Activated CD4-positive, alpha-beta T cell treated with anti-CD3 and anti-CD28 coated beads, Interleukin-2, amount 50 U/mL, for 1 hour (primary cell): ENCODE measurements at regions not wholly inside any gene's neighbourhood (a gene's known extent, or its start where the extent isn't known, plus 50 kb on each side); places are given as distances from the start of the nearest gene placed in this dataset.
"Not testable (repeated sequence)": the region's sequence is repeated elsewhere in the genome, so short reads cannot be mapped to it uniquely, and the experiment has no call there.

ENCODE experiments used
- DNase-seq: peaks from one replicate; pipeline ENCODE4 v3.0.0-alpha.2; 2020

GRCh38 chr17:13204607-13205237 lies 186.9 kb upstream of the ELAC2 start:
- DNase-seq, result no peak

GRCh38 chr17:13202835-13203234 lies 185.0 kb upstream of the ELAC2 start:
- no peak for DNase-seq

GRCh38 chr17:13200671-13201070 lies 182.8 kb upstream of the ELAC2 start:
- no peak for DNase-seq

- DNase-seq, result no peak
These were observed 181.6 kb upstream of the ELAC2 start for GRCh38 chr17:13199425-13199824.

- no peak for DNase-seq
These were observed 179.8 kb upstream of the ELAC2 start for GRCh38 chr17:13197586-13197985.

- DNase-seq, result no peak
These were observed 177.1 kb upstream of the ELAC2 start for GRCh38 chr17:13194887-13195286.

- DNase-seq, result no peak
These were observed 165.0 kb upstream of the ELAC2 start for GRCh38 chr17:13182854-13183253.

- DNase-seq, result no peak
These were observed 164.6 kb upstream of the ELAC2 start for GRCh38 chr17:13182450-13182849.

- no peak for DNase-seq
These were observed 163.9 kb upstream of the ELAC2 start for GRCh38 chr17:13181683-13182082.

- no peak for DNase-seq
These were observed 158.6 kb upstream of the ELAC2 start for GRCh38 chr17:13176436-13176835.

- no peak for DNase-seq
These were observed 154.0 kb upstream of the ELAC2 start for GRCh38 chr17:13171790-13172189.

GRCh38 chr17:13162361-13162760 lies 144.5 kb upstream of the ELAC2 start:
- DNase-seq, result no peak

GRCh38 chr17:13160790-13161189 lies 143.0 kb upstream of the ELAC2 start:
- no peak for DNase-seq

GRCh38 chr17:13160296-13160695 lies 142.5 kb upstream of the ELAC2 start:
- DNase-seq, result no peak

- DNase-seq, result no peak
These were observed 140.8 kb upstream of the ELAC2 start for GRCh38 chr17:13158494-13159240.

GRCh38 chr17:13157656-13158055 lies 139.8 kb upstream of the ELAC2 start:
- no peak for DNase-seq

GRCh38 chr17:13154930-13155329 lies 137.1 kb upstream of the ELAC2 start:
- DNase-seq, result no peak

GRCh38 chr17:13154398-13154797 lies 136.6 kb upstream of the ELAC2 start:
- DNase-seq, result no peak

GRCh38 chr17:13153036-13153435 lies 135.2 kb upstream of the ELAC2 start:
- DNase-seq, result no peak

- DNase-seq, result no peak
These were observed 134.7 kb upstream of the ELAC2 start for GRCh38 chr17:13152501-13152900.

GRCh38 chr17:13150738-13151137 lies 132.9 kb upstream of the ELAC2 start:
- not testable (repeated sequence) for DNase-seq

GRCh38 chr17:13143001-13143400 lies 125.2 kb upstream of the ELAC2 start:
- DNase-seq, result no peak

GRCh38 chr17:13140750-13141149 lies 122.9 kb upstream of the ELAC2 start:
- no peak for DNase-seq

- DNase-seq, result no peak
These were observed 117.7 kb upstream of the ELAC2 start for GRCh38 chr17:13135506-13135905.

- no peak for DNase-seq
These were observed 116.2 kb upstream of the ELAC2 start for GRCh38 chr17:13134076-13134475.
